Gastrocnemius medialis (tissue), 4 donors: ENCODE measurements at regions not wholly inside any gene's neighbourhood (a gene's known extent, or its start where the extent isn't known, plus 50 kb on each side); places are given as distances from the start of the nearest gene placed in this dataset.

ENCODE experiments used
- POLR2A ChIP-seq, 2 donors: fragments of 450-650 bp; IDR thresholded peaks; one replicate each; pipeline ENCODE4 v1.6.1; 2017; ENCODE audit warnings: antibody characterized with exemption in 2 of 2, mild to moderate bottlenecking in 2 of 2, moderate library complexity in 2 of 2
- TF ChIP-seq, protein P1 (sequence below), 5 experiments: fragments of 450-650 bp in 3 of 5; fragments of 200-600 bp in 2 of 5; sonication (generic) in 2 of 5; IDR thresholded peaks in 4 of 5; conservative IDR thresholded peaks in 1 of 5; 1 replicate in 4 of 5; 2 replicates in 1 of 5; pipeline ENCODE4 v1.5.1; 2016 to 2019; ENCODE audit warnings: antibody characterized with exemption in 5 of 5, mild to moderate bottlenecking in 3 of 5, moderate library complexity in 3 of 5

DNA sequence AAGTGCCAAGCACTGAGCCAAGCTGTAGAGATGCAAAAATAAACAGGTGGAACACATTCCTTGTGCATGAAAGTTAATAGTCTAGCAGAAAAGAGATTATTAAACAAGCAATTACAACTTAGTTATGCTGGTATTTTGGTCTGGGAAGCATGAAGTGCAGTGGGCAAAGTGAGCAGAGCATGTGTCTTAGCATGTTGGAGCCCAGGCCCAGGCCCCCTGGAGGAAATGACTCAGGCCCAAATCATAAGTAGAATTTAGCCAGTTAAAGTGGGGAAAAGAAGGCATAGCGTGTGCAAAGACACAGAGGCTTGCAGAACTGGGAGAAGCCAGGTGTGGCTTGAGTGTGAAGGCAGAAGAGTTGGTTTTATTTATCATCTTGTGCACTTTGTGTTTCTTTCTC, 163.8 kb upstream of the ATP11B start:
- TF ChIP-seq, protein P1, sequence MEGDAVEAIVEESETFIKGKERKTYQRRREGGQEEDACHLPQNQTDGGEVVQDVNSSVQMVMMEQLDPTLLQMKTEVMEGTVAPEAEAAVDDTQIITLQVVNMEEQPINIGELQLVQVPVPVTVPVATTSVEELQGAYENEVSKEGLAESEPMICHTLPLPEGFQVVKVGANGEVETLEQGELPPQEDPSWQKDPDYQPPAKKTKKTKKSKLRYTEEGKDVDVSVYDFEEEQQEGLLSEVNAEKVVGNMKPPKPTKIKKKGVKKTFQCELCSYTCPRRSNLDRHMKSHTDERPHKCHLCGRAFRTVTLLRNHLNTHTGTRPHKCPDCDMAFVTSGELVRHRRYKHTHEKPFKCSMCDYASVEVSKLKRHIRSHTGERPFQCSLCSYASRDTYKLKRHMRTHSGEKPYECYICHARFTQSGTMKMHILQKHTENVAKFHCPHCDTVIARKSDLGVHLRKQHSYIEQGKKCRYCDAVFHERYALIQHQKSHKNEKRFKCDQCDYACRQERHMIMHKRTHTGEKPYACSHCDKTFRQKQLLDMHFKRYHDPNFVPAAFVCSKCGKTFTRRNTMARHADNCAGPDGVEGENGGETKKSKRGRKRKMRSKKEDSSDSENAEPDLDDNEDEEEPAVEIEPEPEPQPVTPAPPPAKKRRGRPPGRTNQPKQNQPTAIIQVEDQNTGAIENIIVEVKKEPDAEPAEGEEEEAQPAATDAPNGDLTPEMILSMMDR (IDR thresholded peaks at IDR 0.05 in 4 of 5, conservative IDR thresholded peaks at IDR 0.05 in 1 of 5): no peak
- no peak for TF ChIP-seq POLR2A (IDR thresholded peaks at IDR 0.05)
